Choroid plexus epithelial cell (primary cell): ENCODE measurements at regions not wholly inside any gene's neighbourhood (a gene's known extent, or its start where the extent isn't known, plus 50 kb on each side); places are given as distances from the start of the nearest gene placed in this dataset.

Experiments used
- DNase-seq: peaks from one replicate; pipeline ENCODE4 v3.0.0-alpha.2; 2010; ENCODE audit warnings: low read depth
- H3K4me3 ChIP-seq: 2 replicates; pipeline ENCODE4 v1.5.1; 2011; ENCODE audit warnings: low read depth, mild to moderate bottlenecking, control low read depth, low read length, moderate library complexity
- CTCF ChIP-seq: conservative IDR thresholded peaks from 2 replicates; pipeline ENCODE4 v1.5.1; 2011; ENCODE audit warnings: low read depth, mild to moderate bottlenecking, control low read depth, inconsistent platforms, low read length, moderate library complexity

- H3K4me3 ChIP-seq = no peak overlapping the region
- no peak for TF ChIP-seq CTCF
- peak; percentile 45 for DNase-seq
These were observed 64.0 kb upstream of the PMAIP1 start for GRCh38 chr18:59835605-59836379.

GRCh38 chr18:59834267-59834666 lies 65.5 kb upstream of the PMAIP1 start:
- H3K4me3 ChIP-seq = no peak overlapping the region
- no peak for DNase-seq
- no peak for TF ChIP-seq CTCF

GRCh38 chr18:59833785-59834184 lies 66.0 kb upstream of the PMAIP1 start:
- no peak for TF ChIP-seq CTCF
- DNase-seq = no peak

GRCh38 chr18:59823596-59824195 lies 76.1 kb upstream of the PMAIP1 start:
- H3K4me3 ChIP-seq = no peak overlapping the region
- TF ChIP-seq CTCF = peak; percentile 92
- DNase-seq = peak; percentile 90

More at GRCh38 chr18:59833785-59834184, 66.0 kb upstream of the PMAIP1 start:
- no peak overlapping the region for H3K4me3 ChIP-seq

DNA sequence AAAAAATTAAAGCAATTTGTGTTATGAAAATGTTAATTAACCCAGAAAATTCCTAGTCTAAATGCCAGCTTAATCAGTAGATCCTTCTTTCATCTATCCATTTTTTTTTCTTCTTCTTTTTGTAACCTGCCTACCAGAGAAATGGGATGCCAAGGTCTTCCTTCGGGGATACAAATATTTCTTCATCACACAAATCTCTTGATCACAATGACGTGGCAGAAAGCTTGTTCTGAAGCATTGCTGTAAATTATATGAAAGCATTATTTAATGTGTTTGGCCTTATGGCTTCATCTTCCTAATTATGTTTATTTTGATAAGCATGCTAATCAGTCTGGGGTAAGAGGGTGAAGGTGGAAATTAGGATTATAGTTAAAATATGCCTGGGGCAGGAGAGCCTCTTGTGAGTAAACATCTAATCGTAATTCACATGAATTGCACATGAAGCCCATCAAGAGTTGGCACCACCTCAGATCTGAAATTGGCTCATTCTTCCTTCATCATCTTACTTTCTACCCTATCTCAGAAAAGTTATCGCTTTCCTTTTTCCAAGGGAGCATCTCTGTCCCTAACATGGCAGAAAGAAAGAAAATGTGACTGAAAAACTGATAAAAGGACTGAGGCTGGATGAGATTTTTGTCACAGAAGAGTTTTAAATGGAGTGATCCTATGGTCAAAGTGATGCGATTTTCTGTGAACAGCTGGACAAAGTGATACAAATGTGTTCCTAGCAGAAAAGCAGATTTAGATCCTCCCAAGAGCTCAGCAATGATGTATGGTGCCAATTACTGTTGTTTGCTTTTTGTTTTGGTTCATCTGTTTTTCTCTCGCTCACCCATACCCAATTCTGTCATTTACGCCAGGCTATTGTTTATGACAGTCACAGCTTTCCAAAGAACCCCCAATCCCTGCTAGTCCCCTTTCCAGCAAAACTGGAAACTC lies 76.9 kb upstream of the PMAIP1 start:
- no peak for TF ChIP-seq CTCF
- DNase-seq = no peak
- H3K4me3 ChIP-seq = no peak overlapping the region

- H3K4me3 ChIP-seq = no peak overlapping the region
- DNase-seq = peak; percentile 17
- no peak for TF ChIP-seq CTCF
These were observed 77.8 kb upstream of the PMAIP1 start for GRCh38 chr18:59821983-59822382.
